NCI-H2107 treated with DMSO at 0.1 percent for 48 hours (cell line): ENCODE measurements at regions not wholly inside any gene's neighbourhood (a gene's known extent, or its start where the extent isn't known, plus 50 kb on each side); places are given as distances from the start of the nearest gene placed in this dataset.
"Not testable (repeated sequence)": the region's sequence is repeated elsewhere in the genome, so short reads cannot be mapped to it uniquely, and the experiment has no call there.

Experiments
- DNase-seq: peaks from one replicate; lab custom pipeline; 2025; ENCODE audit not compliant: unreplicated experiment; lab: John Stamatoyannopoulos, UW

GRCh38 chr5:164255598-164256213 is 750.3 kb downstream of the MAT2B start:
- no peak for DNase-seq

DNA sequence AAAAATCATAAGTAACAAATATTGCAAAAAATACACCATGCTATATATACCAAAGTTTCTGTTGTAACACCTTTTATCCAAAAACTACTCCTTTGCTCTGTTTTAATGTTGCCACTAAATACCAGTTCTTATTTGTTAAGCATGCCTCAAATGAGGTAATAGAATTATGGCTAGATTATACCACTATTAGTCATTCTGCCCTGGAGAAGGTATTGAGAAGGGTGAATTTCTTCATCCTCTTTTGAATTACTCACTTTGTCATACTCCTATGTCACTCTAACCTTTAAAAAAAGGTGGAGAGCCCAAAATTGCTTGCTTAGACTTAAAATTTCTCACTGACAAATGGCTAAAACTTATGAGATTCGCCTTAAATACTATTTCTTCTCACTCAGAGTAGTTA is 750.9 kb downstream of the MAT2B start:
- no peak for DNase-seq

GRCh38 chr5:164256954-164257353 is 751.5 kb downstream of the MAT2B start:
- no peak for DNase-seq

GRCh38 chr5:164265566-164265965 is 760.1 kb downstream of the MAT2B start:
- no peak for DNase-seq

DNA sequence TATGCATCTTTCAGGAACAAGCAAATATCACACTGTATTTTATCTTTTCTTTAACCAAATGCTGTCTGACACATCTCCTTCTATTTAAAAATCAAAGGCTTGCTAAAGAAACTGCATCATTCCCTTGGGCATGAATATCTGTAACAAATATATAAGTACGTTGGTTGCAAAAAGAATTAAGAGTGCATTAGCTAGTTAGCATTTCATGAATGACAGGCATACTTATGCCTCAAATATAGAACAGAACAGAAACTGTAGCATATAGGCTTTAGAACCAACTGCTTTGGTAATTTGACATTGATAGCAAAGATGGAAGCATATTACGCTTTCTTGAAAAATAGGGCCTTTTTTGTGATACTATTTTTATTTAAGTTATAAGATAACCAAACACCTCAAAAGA is 761.2 kb downstream of the MAT2B start:
- DNase-seq = no peak

GRCh38 chr5:164277720-164278119 is 772.3 kb downstream of the MAT2B start:
- DNase-seq = no peak

DNA sequence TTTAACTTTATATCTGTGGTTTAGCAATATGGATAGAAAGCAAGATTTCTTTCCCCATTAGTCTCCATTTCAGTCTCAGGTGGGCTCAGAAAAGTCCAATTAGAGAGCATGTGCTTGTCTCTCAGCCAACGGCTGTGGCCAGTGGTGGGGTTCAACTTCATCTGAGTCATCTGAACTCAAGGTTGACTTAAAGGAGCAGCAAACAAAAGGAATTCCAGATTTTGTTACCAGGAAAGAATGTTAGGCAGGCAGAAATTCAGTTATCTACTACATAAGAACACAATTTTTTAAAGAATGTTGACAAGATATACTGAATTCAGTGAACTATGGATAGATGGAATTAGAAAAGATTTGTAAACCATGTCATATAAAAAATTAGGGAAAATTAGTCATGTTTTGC is 784.1 kb downstream of the MAT2B start:
- DNase-seq = no peak

DNA sequence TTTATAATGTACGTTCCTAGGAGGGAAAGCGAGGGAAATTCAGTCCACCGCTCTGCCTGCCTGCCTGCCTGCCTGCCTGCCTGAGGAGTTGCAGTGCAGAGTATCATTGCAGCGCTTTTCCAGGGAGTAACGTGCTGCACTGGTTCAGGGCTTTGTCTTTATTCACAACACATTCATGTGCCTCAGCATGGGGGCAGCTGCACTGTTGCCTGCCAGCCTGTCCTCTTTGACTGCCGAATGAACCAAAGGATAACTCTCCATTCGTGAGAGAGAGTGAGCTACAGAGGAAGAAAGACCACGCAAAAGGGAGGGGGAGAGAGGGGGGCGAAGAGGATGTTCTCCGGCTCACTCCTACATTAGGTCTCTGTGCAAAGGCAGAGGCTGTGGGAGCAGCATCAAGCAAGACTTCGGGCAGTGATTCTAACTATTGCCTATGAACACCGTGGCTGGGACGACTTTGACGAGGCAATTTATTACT is 791.2 kb downstream of the MAT2B start:
- DNase-seq = no peak

- DNase-seq = no peak
Measured at GRCh38 chr5:164298165-164298564, 792.7 kb downstream of the MAT2B start.

GRCh38 chr5:164300295-164300694 is 794.9 kb downstream of the MAT2B start:
- DNase-seq = no peak

DNA sequence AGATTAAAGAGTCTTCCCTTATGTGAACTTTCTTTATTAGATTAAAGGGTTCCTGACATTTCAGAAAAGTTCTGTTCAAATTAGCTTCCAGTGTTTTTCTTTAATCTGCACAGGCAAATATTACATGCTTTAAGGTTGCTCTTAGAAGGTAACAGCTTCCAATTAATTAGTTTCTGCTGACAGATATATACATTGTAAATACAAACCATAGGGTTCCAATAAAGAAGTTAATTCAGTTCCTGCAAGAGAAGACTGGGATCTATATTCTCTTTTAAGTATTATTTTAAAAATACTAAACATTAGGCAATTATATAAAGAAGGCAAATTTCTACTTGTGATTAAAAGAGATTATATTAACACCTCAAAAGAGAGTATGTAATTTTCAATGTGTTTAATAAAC is 795.7 kb downstream of the MAT2B start:
- DNase-seq = no peak

DNA sequence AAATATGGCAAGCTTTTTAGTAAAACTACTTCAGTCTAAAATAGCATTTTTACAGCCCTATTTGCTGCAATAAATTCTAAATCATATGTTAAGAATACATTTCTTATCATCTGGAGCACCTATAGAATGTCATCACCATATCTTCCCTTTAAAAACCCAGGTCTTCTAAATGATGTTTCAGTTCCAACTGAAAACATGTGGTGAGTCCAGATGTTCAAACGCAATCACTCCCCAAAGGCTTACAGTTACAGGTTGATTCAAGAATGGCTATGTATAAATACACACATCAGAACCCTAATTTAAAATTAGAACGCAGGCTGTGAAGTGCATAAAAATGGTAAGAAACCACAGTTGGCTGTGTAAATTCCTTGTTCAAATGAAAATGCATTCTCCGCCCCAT is 796.3 kb downstream of the MAT2B start:
- no peak for DNase-seq

DNA sequence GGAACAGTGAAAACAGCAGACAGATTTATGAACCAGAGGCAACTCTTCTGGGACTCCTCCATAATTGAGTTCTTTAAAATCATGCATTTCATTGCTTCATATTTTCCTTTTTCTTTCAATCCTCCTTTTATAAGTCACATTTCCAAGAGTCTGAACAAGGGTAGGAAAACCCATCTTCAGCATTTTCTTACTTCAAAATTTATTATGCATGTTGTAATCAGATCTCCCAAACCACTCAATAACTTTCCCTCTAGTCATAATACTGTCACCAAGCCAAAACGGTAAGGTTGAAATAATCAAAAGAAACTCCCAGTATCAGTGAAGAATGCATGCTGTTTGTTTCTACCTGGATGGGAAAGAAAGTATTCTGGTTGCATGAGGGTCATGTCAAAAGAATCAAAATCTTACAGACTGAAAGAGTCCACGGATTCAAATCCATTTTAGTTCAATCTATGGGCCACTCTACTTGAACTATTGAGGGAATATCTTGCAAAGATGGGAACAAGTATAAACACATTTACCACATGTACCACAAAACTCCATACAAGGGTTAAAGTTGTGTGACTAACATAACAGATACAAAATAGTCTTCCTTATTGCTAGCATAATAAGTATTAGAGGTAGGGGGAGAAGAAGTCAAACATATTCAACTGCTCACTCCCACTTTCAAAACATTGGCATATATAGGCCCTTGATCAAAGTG is 797.3 kb downstream of the MAT2B start:
- no peak for DNase-seq

GRCh38 chr5:164303646-164304215 is 798.3 kb downstream of the MAT2B start:
- DNase-seq = no peak

GRCh38 chr5:164306662-164307061 is 801.2 kb downstream of the MAT2B start:
- DNase-seq = no peak

DNA sequence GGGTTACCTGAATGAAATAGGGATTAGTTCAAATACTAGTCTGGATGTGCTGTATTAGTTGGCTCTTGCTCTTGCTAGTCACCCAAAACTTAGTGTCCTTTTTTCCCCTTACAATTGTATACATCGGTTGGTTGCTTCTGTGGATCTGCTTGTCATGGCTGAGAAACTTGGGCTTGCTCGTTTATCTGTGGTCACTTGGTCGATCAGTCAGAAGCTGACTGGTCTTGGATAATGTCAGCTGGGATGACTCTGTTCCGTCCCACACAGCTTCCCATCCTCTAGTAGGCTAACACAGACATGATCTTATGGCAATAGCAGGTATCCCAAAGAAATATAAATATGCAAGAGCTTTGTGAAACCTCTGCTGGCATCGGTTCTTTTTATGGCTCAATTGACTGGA is 807.4 kb downstream of the MAT2B start:
- DNase-seq = no peak

GRCh38 chr5:164317676-164318075 is 812.3 kb downstream of the MAT2B start:
- DNase-seq = no peak

DNA sequence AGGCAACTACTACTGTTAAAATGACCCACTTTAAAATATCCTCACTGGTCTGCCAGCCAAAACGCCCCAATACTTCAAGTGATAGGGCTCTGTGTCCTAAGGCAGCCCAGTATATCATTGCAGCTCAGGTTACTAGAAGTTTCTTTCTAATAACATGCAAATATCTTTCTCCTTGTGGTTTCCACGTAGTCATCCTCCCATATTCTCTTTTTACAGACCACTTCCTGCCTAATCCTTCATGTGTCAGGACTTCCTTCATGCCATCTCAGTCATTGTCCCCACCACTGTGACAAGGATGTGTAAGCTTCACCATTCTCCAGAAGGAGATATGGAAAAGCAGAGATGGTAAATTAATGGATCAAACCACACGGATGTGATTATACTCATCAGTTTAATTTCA is 813.7 kb downstream of the MAT2B start:
- no peak for DNase-seq

GRCh38 chr5:164324239-164324638 is 818.8 kb downstream of the MAT2B start:
- DNase-seq = no peak

DNA sequence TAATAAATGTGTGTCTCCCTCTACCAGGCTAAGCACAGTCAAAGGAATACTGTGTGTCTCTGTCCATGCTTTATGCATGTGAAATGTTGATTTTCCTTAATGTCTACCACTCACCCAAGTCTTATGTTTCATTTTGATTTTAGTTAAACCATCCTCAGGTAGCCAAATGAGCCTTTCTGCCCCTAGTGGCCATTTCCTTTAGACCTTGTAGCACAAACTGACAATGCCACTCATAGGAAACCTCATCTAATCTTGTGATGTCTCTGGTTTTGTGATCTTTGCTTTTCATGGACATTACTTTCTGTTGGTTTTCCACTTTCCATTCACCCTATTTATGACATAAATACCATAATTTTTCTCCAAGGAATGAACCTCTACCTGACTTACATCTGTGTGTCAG is 820.8 kb downstream of the MAT2B start:
- no peak for DNase-seq

- DNase-seq = not testable (repeated sequence)
Measured at GRCh38 chr5:164327166-164327565, 821.7 kb downstream of the MAT2B start.

- no peak for DNase-seq
Measured at GRCh38 chr5:164332349-164333196, 827.2 kb downstream of the MAT2B start.
